DND-41 (cell line): ENCODE measurements at regions not wholly inside any gene's neighbourhood (a gene's known extent, or its start where the extent isn't known, plus 50 kb on each side); places are given as distances from the start of the nearest gene placed in this dataset.

ENCODE experiments used
- ATAC-seq: fragments of 200-7000 bp; cut with Tn5 transposase; 3 replicates; pipeline ENCODE4 v1.9.1; 2021; ENCODE audit warnings: low read depth; ENCODE audit not compliant: insufficient read depth
- DNase-seq: peaks from one replicate; pipeline ENCODE4 v3.0.0-alpha.2; 2020
- H2AFZ ChIP-seq: 2 replicates; pipeline ENCODE4 v1.6.0; 2012; ENCODE audit warnings: low read depth, low read length
- H3K27ac ChIP-seq: 2 replicates; pipeline ENCODE4 v1.5.1; 2012; ENCODE audit warnings: low read length, inconsistent platforms
- H3K27me3 ChIP-seq: fragments of 200-600 bp; sonication (generic); 2 replicates; pipeline ENCODE4 v1.6.0; 2012; ENCODE audit warnings: low read length, mild to moderate bottlenecking, inconsistent platforms; ENCODE audit not compliant: insufficient read depth, poor library complexity
- H3K36me3 ChIP-seq: 2 replicates; pipeline ENCODE4 v1.5.1; 2012; ENCODE audit warnings: low read length, inconsistent platforms; ENCODE audit not compliant: insufficient read depth
- H3K4me1 ChIP-seq: 2 replicates; pipeline ENCODE4 v1.5.1; 2012; ENCODE audit warnings: mild to moderate bottlenecking, low read length; ENCODE audit not compliant: insufficient read depth
- H3K4me2 ChIP-seq: 2 replicates; pipeline ENCODE4 v1.6.0; 2012; ENCODE audit warnings: mild to moderate bottlenecking, moderate library complexity, low read length, inconsistent platforms; ENCODE audit not compliant: insufficient read depth
- H3K4me3 ChIP-seq, 2 experiments: fragments of 200-600 bp in 1 of 2; shearing (Covaris generic) in 1 of 2; 2 replicates each; pipeline ENCODE4 v1.5.1; 2012 to 2016; ENCODE audit warnings: inconsistent platforms in 2 of 2, low read length in 2 of 2, mild to moderate bottlenecking in 2 of 2, low read depth in 1 of 2, moderate library complexity in 1 of 2
- H3K79me2 ChIP-seq: 2 replicates; pipeline ENCODE4 v1.6.0; 2012; ENCODE audit warnings: low read length, inconsistent platforms; ENCODE audit not compliant: insufficient read depth
- H3K9ac ChIP-seq: 2 replicates; pipeline ENCODE4 v1.6.0; 2012; ENCODE audit warnings: low read depth, mild to moderate bottlenecking, inconsistent platforms, low read length, moderate library complexity
- H3K9me3 ChIP-seq: 2 replicates; pipeline ENCODE4 v1.5.1; 2012; ENCODE audit warnings: low read length, moderate library complexity, mild to moderate bottlenecking, inconsistent platforms; ENCODE audit not compliant: insufficient read depth, severe bottlenecking
- H4K20me1 ChIP-seq: 2 replicates; pipeline ENCODE4 v1.6.0; 2012; ENCODE audit warnings: low read length; ENCODE audit not compliant: insufficient read depth
- EZH2 ChIP-seq: IDR thresholded peaks from 3 replicates; pipeline ENCODE4 v1.6.1; 2012; ENCODE audit warnings: borderline replicate concordance, low read depth, mild to moderate bottlenecking, moderate library complexity, low read length, inconsistent platforms; ENCODE audit not compliant: severe bottlenecking
- TF ChIP-seq, protein P1 (sequence below): IDR thresholded peaks from 2 replicates; pipeline ENCODE4 v1.5.1; 2012; ENCODE audit warnings: borderline replicate concordance, low read length, moderate library complexity, mild to moderate bottlenecking; ENCODE audit not compliant: poor library complexity, severe bottlenecking; ENCODE audit errors: extremely low read depth

- no peak for TF ChIP-seq EZH2
- TF ChIP-seq, protein P1, sequence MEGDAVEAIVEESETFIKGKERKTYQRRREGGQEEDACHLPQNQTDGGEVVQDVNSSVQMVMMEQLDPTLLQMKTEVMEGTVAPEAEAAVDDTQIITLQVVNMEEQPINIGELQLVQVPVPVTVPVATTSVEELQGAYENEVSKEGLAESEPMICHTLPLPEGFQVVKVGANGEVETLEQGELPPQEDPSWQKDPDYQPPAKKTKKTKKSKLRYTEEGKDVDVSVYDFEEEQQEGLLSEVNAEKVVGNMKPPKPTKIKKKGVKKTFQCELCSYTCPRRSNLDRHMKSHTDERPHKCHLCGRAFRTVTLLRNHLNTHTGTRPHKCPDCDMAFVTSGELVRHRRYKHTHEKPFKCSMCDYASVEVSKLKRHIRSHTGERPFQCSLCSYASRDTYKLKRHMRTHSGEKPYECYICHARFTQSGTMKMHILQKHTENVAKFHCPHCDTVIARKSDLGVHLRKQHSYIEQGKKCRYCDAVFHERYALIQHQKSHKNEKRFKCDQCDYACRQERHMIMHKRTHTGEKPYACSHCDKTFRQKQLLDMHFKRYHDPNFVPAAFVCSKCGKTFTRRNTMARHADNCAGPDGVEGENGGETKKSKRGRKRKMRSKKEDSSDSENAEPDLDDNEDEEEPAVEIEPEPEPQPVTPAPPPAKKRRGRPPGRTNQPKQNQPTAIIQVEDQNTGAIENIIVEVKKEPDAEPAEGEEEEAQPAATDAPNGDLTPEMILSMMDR = no peak
- H3K4me3 ChIP-seq = no peak overlapping the region
- DNase-seq (no peak), ATAC-seq (no peak)
- no peak overlapping the region for H2AFZ ChIP-seq
- H3K79me2 ChIP-seq = no peaks in the 10 kb centered on the region
- no peaks in the 10 kb centered on the region for H3K4me1 ChIP-seq
- no peaks in the 10 kb centered on the region for H3K36me3 ChIP-seq
- H4K20me1 ChIP-seq = no peaks in the 10 kb centered on the region
- H3K9ac ChIP-seq = no peak overlapping the region
- no peak overlapping the region for H3K4me2 ChIP-seq
- H3K27me3 ChIP-seq = peaks cover under 1% of the 10 kb centered on the region
- no peak overlapping the region for H3K27ac ChIP-seq
- H3K9me3 ChIP-seq = no peaks in the 10 kb centered on the region
Observed at GRCh38 chr14:23894362-23895052, 59.1 kb upstream of the DHRS4 start.

GRCh38 chr14:23895053-23895419 lies 58.5 kb upstream of the DHRS4 start:
- Histone ChIP-seq H4K20me1 (no peaks in the 10 kb centered on the region), H3K4me1 (no peaks in the 10 kb centered on the region), H2AFZ (no peak overlapping the region), H3K79me2 (no peaks in the 10 kb centered on the region), H3K9ac (no peak overlapping the region), H3K27ac (no peak overlapping the region), H3K36me3 (no peaks in the 10 kb centered on the region), H3K4me3 (no peak overlapping the region), H3K4me2 (no peak overlapping the region), H3K9me3 (no peaks in the 10 kb centered on the region), H3K27me3 (no peaks in the 10 kb centered on the region)
- no peak for TF ChIP-seq EZH2
- TF ChIP-seq, protein P1 = no peak
- DNase-seq (no peak), ATAC-seq (no peak)

GRCh38 chr14:23895480-23895879 lies 58.1 kb upstream of the DHRS4 start:
- Histone ChIP-seq H3K9me3 (no peaks in the 10 kb centered on the region), H4K20me1 (no peaks in the 10 kb centered on the region), H3K9ac (no peak overlapping the region), H3K4me1 (no peaks in the 10 kb centered on the region), H2AFZ (no peak overlapping the region), H3K36me3 (no peaks in the 10 kb centered on the region), H3K4me2 (no peak overlapping the region), H3K27me3 (no peaks in the 10 kb centered on the region), H3K27ac (no peak overlapping the region), H3K4me3 (no peak overlapping the region), H3K79me2 (no peaks in the 10 kb centered on the region)
- ATAC-seq = no peak
- no peak for TF ChIP-seq EZH2
- TF ChIP-seq, protein P1 = peak; percentile 20
- no peak for DNase-seq
